ENCODE measurements at regions not wholly inside any gene's neighbourhood (a gene's known extent, or its start where the extent isn't known, plus 50 kb on each side); places are given as distances from the start of the nearest gene placed in this dataset.

- dilution Hi-C loops (cut with MboI; ENCODE audit: extremely low pct_ligation_motif_present, low sequenced_read_pairs), result no loop called here
Measured at GRCh38 chr19:5222821-5223321, 117.7 kb downstream of the PTPRS start.

GRCh38 chr19:5222178-5222577, 118.4 kb downstream of the PTPRS start:
- Histone ChIP-seq H3K9me3 (ENCODE audit: control insufficient read depth, low read depth, low read length) (no peaks in the 10 kb centered on the region), H2AFZ (ENCODE audit: control insufficient read depth, low read length) (no peak overlapping the region), H3K4me1 (ENCODE audit: control insufficient read depth, extremely low read depth, insufficient read depth, low read length) (no peaks in the 10 kb centered on the region), H4K20me1 (ENCODE audit: control insufficient read depth, extremely low read depth, insufficient read depth, low read length) (no peaks in the 10 kb centered on the region), H3K27ac (ENCODE audit: control insufficient read depth, insufficient read depth, low read length) (no peak overlapping the region), H3K27me3 (ENCODE audit: control insufficient read depth, extremely low read depth, insufficient read depth, low read length) (no peaks in the 10 kb centered on the region), H3K79me2 (ENCODE audit: control insufficient read depth, insufficient read depth, low read length) (no peaks in the 10 kb centered on the region), H3K9me1 (ENCODE audit: control insufficient read depth, extremely low read depth, insufficient read depth, low read length) (no peaks in the 10 kb centered on the region), H3K9ac (ENCODE audit: control insufficient read depth, extremely low read depth, insufficient read depth, low read length) (no peak overlapping the region), H3K4me3 (ENCODE audit: control insufficient read depth in 2 of 3, extremely low read depth in 1 of 3, insufficient read depth in 2 of 3, low read depth in 1 of 3, low read length in 3 of 3) (no peak overlapping the region), H3K4me2 (ENCODE audit: control insufficient read depth, extremely low read depth, insufficient read depth, low read depth, low read length) (no peak overlapping the region), H3K36me3 (ENCODE audit: control insufficient read depth in 2 of 2, extremely low read depth in 1 of 2, insufficient read depth in 2 of 2, low read length in 2 of 2) (peaks cover 0 to 8% of the 10 kb centered on the region in 2 experiments)
- FAIRE-seq (no peak), DNase-seq (ENCODE audit: low read depth, low spot score) (no peak)
- TF ChIP-seq CTCF (optimal IDR thresholded peaks at IDR 0.05 in 1 of 3, IDR thresholded peaks at IDR 0.05 in 1 of 3, conservative IDR thresholded peaks at IDR 0.05 in 1 of 3; ENCODE audit: extremely low read depth in 1 of 3, insufficient read depth in 2 of 3, low read length in 3 of 3) (no peak), EZH2 (IDR thresholded peaks at IDR 0.05; ENCODE audit: low read length) (no peak)
- dilution Hi-C loops (cut with MboI; ENCODE audit: extremely low pct_ligation_motif_present, low sequenced_read_pairs), result no loop called here

More at GRCh38 chr19:5222821-5223321, 117.7 kb downstream of the PTPRS start:
- H3K27me3 ChIP-seq (ENCODE audit: control insufficient read depth, extremely low read depth, insufficient read depth, low read length), result no peaks in the 10 kb centered on the region
- H3K4me3 ChIP-seq (ENCODE audit: control insufficient read depth in 2 of 3, extremely low read depth in 1 of 3, insufficient read depth in 2 of 3, low read depth in 1 of 3, low read length in 3 of 3), result no peak overlapping the region
- no peaks in the 10 kb centered on the region for H3K4me1 ChIP-seq (ENCODE audit: control insufficient read depth, extremely low read depth, insufficient read depth, low read length)
- no peak overlapping the region for H3K27ac ChIP-seq (ENCODE audit: control insufficient read depth, insufficient read depth, low read length)
- no peak overlapping the region for H2AFZ ChIP-seq (ENCODE audit: control insufficient read depth, low read length)
- no peak overlapping the region for H3K9ac ChIP-seq (ENCODE audit: control insufficient read depth, extremely low read depth, insufficient read depth, low read length)
- TF ChIP-seq EZH2 (IDR thresholded peaks at IDR 0.05; ENCODE audit: low read length) (no peak), CTCF (optimal IDR thresholded peaks at IDR 0.05 in 1 of 3, IDR thresholded peaks at IDR 0.05 in 1 of 3, conservative IDR thresholded peaks at IDR 0.05 in 1 of 3; ENCODE audit: extremely low read depth in 1 of 3, insufficient read depth in 2 of 3, low read length in 3 of 3) (no peak)
- no peak for FAIRE-seq
- no peak for DNase-seq (ENCODE audit: low read depth, low spot score)
- H3K9me1 ChIP-seq (ENCODE audit: control insufficient read depth, extremely low read depth, insufficient read depth, low read length), result no peaks in the 10 kb centered on the region
- no peaks in the 10 kb centered on the region for H4K20me1 ChIP-seq (ENCODE audit: control insufficient read depth, extremely low read depth, insufficient read depth, low read length)
- peaks cover 0 to 8% of the 10 kb centered on the region in 2 experiments for H3K36me3 ChIP-seq (ENCODE audit: control insufficient read depth in 2 of 2, extremely low read depth in 1 of 2, insufficient read depth in 2 of 2, low read length in 2 of 2)
- H3K9me3 ChIP-seq (ENCODE audit: control insufficient read depth, low read depth, low read length), result no peaks in the 10 kb centered on the region
- no peak overlapping the region for H3K4me2 ChIP-seq (ENCODE audit: control insufficient read depth, extremely low read depth, insufficient read depth, low read depth, low read length)
- H3K79me2 ChIP-seq (ENCODE audit: control insufficient read depth, insufficient read depth, low read length), result no peaks in the 10 kb centered on the region
